GM12874 (cell line): ENCODE measurements at regions not wholly inside any gene's neighbourhood (a gene's known extent, or its start where the extent isn't known, plus 50 kb on each side); places are given as distances from the start of the nearest gene placed in this dataset.

Source experiments
- TF ChIP-seq, protein P1 (sequence below): IDR thresholded peaks from 2 replicates; pipeline ENCODE4 v1.5.1; 2011; ENCODE audit warnings: low read depth, mild to moderate bottlenecking, control low read depth, low read length, moderate library complexity; ENCODE audit not compliant: insufficient read depth

DNA sequence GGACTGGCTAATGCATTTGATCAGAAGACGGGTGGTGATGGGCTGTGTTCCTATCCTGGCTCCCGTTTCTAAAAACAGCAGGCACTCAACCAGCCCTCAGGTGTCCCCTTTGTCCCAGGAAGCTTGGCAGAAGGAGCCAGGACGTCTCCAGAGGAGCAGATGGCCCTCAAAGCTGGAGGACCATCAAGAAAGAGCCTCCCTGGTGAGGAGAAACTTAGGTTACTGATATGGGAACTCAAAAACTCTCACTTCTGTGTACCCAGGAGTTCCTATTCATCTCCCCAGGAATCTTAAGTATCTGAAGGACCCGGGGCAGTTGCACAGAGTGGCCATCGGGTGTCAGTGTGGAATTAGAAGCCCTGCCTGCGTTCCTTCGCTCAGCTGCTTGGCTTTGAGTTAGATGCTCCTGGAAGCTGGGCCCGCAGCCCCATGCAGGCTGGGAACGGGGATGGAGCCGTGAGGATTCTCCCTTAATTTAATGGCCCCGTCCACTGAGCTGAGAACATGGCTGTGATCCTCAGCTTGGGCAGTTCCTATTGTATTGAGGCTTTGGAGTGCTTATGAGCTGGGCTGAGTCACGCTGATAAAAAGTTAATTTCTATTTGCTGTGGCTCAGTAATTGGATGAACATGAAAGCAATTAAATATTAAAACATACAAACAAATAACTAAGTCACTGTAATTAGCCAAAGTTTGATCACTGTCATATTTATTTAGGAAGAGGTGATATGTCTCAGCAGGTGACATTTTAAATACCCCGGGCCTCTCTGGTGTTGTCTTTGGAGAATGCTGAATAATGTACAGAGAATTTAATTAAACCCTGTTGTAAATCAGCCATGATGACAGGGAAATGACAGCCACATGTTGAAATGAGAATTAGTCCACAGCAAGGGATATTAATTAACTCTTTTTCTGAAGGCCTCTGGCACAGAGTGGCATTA, 402.1 kb downstream of the SEC14L1 start:
- TF ChIP-seq, protein P1, sequence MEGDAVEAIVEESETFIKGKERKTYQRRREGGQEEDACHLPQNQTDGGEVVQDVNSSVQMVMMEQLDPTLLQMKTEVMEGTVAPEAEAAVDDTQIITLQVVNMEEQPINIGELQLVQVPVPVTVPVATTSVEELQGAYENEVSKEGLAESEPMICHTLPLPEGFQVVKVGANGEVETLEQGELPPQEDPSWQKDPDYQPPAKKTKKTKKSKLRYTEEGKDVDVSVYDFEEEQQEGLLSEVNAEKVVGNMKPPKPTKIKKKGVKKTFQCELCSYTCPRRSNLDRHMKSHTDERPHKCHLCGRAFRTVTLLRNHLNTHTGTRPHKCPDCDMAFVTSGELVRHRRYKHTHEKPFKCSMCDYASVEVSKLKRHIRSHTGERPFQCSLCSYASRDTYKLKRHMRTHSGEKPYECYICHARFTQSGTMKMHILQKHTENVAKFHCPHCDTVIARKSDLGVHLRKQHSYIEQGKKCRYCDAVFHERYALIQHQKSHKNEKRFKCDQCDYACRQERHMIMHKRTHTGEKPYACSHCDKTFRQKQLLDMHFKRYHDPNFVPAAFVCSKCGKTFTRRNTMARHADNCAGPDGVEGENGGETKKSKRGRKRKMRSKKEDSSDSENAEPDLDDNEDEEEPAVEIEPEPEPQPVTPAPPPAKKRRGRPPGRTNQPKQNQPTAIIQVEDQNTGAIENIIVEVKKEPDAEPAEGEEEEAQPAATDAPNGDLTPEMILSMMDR = peak; percentile 79

DNA sequence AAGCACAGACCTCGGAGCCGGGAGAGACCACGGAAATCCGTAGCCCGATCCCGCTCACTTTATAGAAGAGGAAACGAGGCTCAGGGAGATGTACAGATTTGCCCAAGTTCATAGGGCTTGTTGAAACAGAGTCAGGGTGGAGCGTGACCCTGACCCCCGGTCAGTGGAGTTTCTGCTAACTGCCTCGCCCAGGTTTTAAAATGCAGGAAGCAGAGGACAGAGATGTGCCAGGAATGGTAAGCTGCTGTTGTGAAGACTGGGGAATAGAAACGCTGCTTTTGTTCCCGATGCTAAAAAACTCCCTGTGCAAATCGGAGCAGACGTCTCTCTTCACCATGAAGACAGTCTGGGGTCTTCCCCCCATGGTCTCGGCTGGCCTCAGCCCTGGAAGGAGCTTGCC, 403.0 kb downstream of the SEC14L1 start:
- TF ChIP-seq, protein P1 = no peak

DNA sequence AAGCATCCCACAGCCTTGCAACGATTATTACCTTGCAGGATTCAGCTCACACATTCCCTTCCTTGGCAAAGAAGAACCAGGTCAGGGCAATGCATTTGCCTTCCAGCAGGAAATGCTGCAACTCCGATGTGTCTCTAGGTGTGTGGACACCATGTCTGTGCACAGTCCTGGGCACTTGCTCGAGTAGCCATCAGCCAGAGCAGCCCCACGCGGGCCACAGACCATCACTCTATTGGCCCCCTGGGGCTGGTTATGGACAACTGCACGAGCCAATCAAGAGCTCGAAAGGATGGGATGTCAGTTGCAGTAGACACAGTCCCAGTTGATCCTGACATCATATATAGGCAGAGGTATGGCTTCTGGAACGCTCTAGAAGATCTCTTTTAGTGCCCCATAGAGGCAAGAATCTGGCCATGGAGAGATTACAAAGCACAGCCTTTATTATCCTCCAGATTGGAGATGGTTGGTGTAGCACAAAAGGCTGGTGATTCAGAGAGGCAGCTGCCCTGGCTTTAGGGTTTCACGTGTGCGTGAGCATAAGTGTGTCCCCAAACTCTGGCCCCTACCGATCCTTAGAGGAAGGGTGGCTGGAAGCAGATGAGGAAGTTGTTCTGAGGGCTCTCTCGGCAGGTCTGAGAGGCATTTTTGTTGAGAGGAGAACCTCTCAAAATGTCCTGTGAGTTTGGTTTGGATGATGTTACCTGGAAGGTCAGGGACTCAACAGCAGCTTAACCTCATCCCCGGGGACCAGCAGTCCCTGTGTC, 403.8 kb downstream of the SEC14L1 start:
- TF ChIP-seq, protein P1 = no peak

DNA sequence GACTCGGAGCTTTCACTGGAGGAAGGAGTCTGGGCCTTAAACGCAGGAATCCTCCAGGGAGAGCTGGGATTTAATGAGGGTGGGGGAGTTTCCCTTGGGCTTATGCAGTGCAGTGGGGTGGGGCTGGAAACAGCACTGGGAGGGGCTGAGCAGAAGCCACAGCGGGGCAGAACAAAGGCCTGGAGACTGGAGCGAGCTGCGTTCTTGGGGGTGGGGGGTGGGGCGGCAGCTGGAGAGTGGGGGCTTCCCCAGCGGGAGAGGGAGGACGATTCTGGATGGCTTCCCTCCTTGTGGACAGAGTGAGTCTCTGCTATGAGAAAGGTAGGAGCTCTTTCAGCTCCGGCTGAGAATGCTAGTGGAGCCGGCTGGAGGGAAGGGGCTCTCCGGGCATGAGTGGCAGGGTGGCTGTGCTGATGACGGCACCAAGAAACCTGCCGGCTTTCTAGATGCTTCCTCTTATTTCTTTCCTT, 406.0 kb downstream of the SEC14L1 start:
- TF ChIP-seq, protein P1 = no peak

DNA sequence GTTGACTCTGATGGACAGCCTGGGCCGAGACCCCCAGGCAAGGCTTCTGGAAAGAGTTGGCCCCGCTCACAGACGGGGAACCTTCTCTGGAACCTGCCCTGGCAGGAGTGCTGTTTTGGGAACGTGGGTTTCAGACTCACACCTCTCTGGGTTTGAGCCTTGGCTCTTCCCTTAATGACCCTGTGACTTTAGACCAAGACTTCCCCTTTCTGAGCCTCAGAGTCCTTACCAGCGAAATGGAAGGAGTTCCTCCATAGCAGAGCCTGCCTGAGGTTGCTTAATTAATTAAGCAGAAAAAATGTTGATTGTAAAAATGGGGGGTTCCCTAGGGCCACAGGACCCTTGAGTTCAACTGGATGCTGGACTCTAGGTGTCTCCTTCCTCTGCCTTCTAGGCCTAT, 408.2 kb downstream of the SEC14L1 start:
- TF ChIP-seq, protein P1 = no peak

DNA sequence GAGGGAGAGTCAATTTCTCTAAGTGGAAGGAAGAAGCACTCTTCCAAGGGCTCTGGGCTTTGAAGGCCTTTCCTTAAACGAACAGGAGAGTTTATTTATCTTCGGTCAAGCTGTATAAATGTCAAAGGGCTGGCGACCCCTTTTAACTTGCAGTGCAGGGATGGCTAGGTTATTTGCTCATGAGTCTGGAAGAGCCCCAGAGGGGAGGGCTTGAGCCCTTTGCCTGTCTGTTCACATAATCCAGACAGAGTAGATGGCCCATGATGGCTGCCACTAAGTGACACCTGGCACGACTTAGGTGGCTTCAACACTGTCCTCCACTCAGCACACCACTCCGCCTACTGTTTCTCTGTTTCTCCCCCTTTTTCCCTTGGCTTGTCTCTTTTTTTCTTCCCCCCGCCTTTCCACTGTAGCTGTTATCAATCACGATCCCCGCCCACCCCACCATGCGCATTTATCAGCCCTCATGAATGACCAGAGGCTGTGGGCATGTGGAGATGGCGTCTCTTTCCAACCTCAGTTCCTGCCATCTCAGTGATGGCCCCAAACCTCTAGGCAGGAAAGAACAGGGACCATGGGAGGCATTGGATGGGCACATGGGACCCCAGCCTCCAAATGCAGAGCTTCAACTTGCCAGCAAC, 408.7 kb upstream of the TNRC6C start:
- TF ChIP-seq, protein P1 = no peak
